Anterior cingulate cortex (tissue), 58 donors: ENCODE measurements at regions not wholly inside any gene's neighbourhood (a gene's known extent, or its start where the extent isn't known, plus 50 kb on each side); places are given as distances from the start of the nearest gene placed in this dataset.

Experiments used
- DNase-seq, 58 donors: peaks; one replicate each; lab custom pipeline; 2025; lab: John Stamatoyannopoulos, UW

- DNase-seq = no peak
These were observed 380.1 kb upstream of the KITLG start for GRCh38 chr12:88960213-88960878.

GRCh38 chr12:88958946-88959345 is 378.7 kb upstream of the KITLG start:
- DNase-seq = no peak

- DNase-seq = no peak
These were observed 377.9 kb upstream of the KITLG start for GRCh38 chr12:88958153-88958552.

GRCh38 chr12:88957358-88957757 is 377.1 kb upstream of the KITLG start:
- DNase-seq = no peak

- no peak for DNase-seq
These were observed 375.3 kb upstream of the KITLG start for GRCh38 chr12:88955531-88955930.

GRCh38 chr12:88953029-88953586 is 372.8 kb upstream of the KITLG start:
- DNase-seq = no peak

GRCh38 chr12:88952562-88952942 is 372.3 kb upstream of the KITLG start:
- DNase-seq = no peak

GRCh38 chr12:88951860-88952561 is 371.7 kb upstream of the KITLG start:
- DNase-seq = no peak

- DNase-seq = no peak
These were observed 370.9 kb upstream of the KITLG start for GRCh38 chr12:88951177-88951576.

- DNase-seq = no peak
These were observed 367.3 kb upstream of the KITLG start for GRCh38 chr12:88947486-88948043.

- DNase-seq = peak in 1 of 58 donors; percentile 9
These were observed 366.2 kb upstream of the KITLG start for GRCh38 chr12:88946372-88946997.

GRCh38 chr12:88945051-88945732 is 364.9 kb upstream of the KITLG start:
- no peak for DNase-seq

GRCh38 chr12:88944397-88944796 is 364.1 kb upstream of the KITLG start:
- no peak for DNase-seq

- no peak for DNase-seq
These were observed 360.6 kb upstream of the KITLG start for GRCh38 chr12:88940854-88941253.

GRCh38 chr12:88935856-88936255 is 355.6 kb upstream of the KITLG start:
- no peak for DNase-seq

- DNase-seq = no peak
These were observed 354.0 kb upstream of the KITLG start for GRCh38 chr12:88934163-88934747.

- DNase-seq = no peak
These were observed 352.2 kb upstream of the KITLG start for GRCh38 chr12:88932457-88932856.

GRCh38 chr12:88931598-88931997 is 351.3 kb upstream of the KITLG start:
- DNase-seq = no peak

GRCh38 chr12:88925454-88925853 is 345.2 kb upstream of the KITLG start:
- DNase-seq = no peak

- DNase-seq = no peak
These were observed 343.9 kb upstream of the KITLG start for GRCh38 chr12:88924162-88924561.
